Duodenal mucosa (tissue), 2 donors: ENCODE measurements at regions not wholly inside any gene's neighbourhood (a gene's known extent, or its start where the extent isn't known, plus 50 kb on each side); places are given as distances from the start of the nearest gene placed in this dataset.

Experiments
- H3K27ac ChIP-seq: one replicate; pipeline ENCODE4 v1.7.0; 2013; ENCODE audit warnings: low read depth, low read length
- H3K27me3 ChIP-seq, 2 donors: one replicate each; pipeline ENCODE4 v1.7.0; 2013; ENCODE audit warnings: low read length in 2 of 2, control low read depth in 1 of 2; ENCODE audit not compliant: insufficient read depth in 2 of 2, control insufficient read depth in 1 of 2
- H3K36me3 ChIP-seq, 2 donors: one replicate each; pipeline ENCODE4 v1.7.0; 2013; ENCODE audit warnings: low read length in 2 of 2, control low read depth in 1 of 2; ENCODE audit not compliant: insufficient read depth in 2 of 2, control insufficient read depth in 1 of 2
- H3K4me1 ChIP-seq, 2 donors: one replicate each; pipeline ENCODE4 v1.7.0; 2013; ENCODE audit warnings: low read length in 2 of 2, control low read depth in 1 of 2; ENCODE audit not compliant: insufficient read depth in 2 of 2, control insufficient read depth in 1 of 2
- H3K4me3 ChIP-seq, 2 donors: one replicate each; pipeline ENCODE4 v1.7.0; 2013; ENCODE audit warnings: low read length in 2 of 2, low read depth in 1 of 2
- H3K9ac ChIP-seq, 2 donors: one replicate each; pipeline ENCODE4 v1.7.0; 2013; ENCODE audit warnings: low read length in 2 of 2, low read depth in 1 of 2
- H3K9me3 ChIP-seq, 2 donors: one replicate each; pipeline ENCODE4 v1.7.0; 2013; ENCODE audit warnings: low read length in 2 of 2, control low read depth in 1 of 2; ENCODE audit not compliant: control insufficient read depth in 1 of 2

GRCh38 chr11:42329929-42330565 lies 870.6 kb upstream of the LRRC4C start:
- no peak overlapping the region for H3K9ac ChIP-seq
- no peaks in the 10 kb centered on the region for H3K4me1 ChIP-seq
- no peaks in the 10 kb centered on the region for H3K27me3 ChIP-seq
- H3K9me3 ChIP-seq: peaks cover 0 to 6% of the 10 kb centered on the region in 2 donors
- H3K36me3 ChIP-seq: no peaks in the 10 kb centered on the region
- no peak overlapping the region for H3K27ac ChIP-seq
- no peak overlapping the region for H3K4me3 ChIP-seq

DNA sequence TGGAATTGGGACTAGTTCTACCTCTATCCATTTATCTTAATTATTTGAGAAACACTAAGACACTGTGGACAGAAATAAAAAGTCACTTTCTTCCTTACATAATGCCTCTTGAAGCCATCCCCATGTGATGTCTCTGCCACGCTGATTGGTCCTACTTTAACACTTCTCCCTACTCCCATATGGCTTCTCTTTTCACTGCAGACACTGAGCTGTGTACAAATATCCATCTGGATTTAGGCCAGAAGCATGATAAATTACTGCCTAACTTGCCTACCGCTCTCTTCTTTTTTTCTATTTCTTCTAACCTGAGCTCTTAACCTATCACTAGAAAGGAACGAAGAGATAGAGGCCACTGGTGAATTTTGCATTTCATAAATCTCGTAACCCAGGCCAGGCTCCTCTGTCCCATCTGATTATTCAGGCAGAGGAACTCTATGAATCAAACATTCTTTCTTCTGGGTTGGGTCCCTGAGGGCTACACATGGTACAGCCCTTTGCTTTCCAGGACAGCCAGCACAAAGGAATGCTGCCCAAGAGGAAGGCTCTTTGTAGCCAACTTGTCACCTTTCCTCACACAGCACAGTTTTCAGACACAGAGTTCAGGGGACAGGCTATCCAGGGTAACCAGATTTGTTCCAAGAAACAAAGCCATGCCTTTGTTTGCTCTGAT lies 878.5 kb upstream of the LRRC4C start:
- H3K27me3 ChIP-seq: no peaks in the 10 kb centered on the region
- H3K4me1 ChIP-seq: no peaks in the 10 kb centered on the region
- no peaks in the 10 kb centered on the region for H3K36me3 ChIP-seq
- H3K9me3 ChIP-seq: no peaks in the 10 kb centered on the region
- no peak overlapping the region for H3K4me3 ChIP-seq
- H3K27ac ChIP-seq: no peak overlapping the region
- H3K9ac ChIP-seq: no peak overlapping the region

DNA sequence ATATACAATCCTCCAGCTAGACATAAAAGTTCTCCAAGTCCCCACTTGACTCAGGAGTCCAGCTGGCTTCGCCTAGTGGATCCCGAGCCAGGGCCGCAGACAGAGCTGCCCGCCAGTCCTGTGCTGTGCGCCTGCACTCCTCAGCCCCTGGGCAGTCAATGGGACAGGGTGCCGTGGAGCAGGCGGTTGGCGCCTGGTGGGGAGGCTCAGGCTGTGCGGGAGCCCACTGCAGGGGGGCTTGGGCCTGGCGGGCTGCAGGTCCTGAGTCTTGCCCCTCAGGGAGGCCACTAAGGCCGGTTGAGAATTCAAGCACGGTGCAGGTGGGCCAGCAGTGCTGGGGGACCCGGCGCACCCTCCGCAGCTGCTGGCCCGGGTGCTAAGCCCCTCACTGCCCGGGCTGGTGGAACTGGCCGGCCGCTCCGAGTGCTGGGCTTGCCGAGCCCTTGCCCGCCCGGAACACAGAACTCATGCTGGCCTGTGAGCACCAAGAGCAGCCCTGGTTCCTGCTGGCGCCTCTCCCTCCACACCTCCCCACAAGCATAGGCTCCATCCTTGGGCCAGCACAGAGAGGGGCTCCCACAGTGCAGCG lies 884.8 kb upstream of the LRRC4C start:
- Histone ChIP-seq H3K4me3 (no peak overlapping the region), H3K36me3 (no peaks in the 10 kb centered on the region), H3K27ac (no peak overlapping the region), H3K4me1 (no peaks in the 10 kb centered on the region), H3K9me3 (no peaks in the 10 kb centered on the region), H3K9ac (no peak overlapping the region), H3K27me3 (no peaks in the 10 kb centered on the region)

- H3K4me1 ChIP-seq: no peaks in the 10 kb centered on the region
- no peaks in the 10 kb centered on the region for H3K9me3 ChIP-seq
- no peaks in the 10 kb centered on the region for H3K36me3 ChIP-seq
- no peaks in the 10 kb centered on the region for H3K27me3 ChIP-seq
- no peak overlapping the region for H3K4me3 ChIP-seq
- H3K9ac ChIP-seq: no peak overlapping the region
- H3K27ac ChIP-seq: no peak overlapping the region
These were observed 886.5 kb upstream of the LRRC4C start for GRCh38 chr11:42345933-42346332.

DNA sequence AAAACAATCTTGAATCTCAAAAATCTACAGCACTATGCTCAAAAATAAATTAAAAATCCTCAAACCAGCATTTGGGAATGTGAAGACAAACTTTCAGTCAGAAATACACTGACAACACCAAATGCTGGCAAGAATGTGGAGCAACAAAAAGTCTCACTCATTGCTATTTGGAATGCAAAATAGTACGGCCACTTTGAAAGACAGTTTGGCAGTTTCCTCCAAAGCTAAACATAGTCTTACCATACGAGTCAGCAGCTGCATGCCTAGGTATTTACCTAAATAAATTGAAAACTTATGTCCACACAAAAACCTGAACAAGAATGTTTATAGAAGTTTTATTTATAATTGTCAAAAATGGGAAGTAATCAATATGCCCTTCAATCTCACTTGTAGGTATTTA lies 904.2 kb upstream of the LRRC4C start:
- H3K36me3 ChIP-seq: no peaks in the 10 kb centered on the region
- H3K27ac ChIP-seq: no peak overlapping the region
- no peak overlapping the region for H3K9ac ChIP-seq
- H3K27me3 ChIP-seq: no peaks in the 10 kb centered on the region
- H3K4me3 ChIP-seq: no peak overlapping the region
- H3K9me3 ChIP-seq: no peaks in the 10 kb centered on the region
- no peaks in the 10 kb centered on the region for H3K4me1 ChIP-seq

- H3K27ac ChIP-seq: no peak overlapping the region
- H3K27me3 ChIP-seq: no peaks in the 10 kb centered on the region
- no peak overlapping the region for H3K9ac ChIP-seq
- no peak overlapping the region for H3K4me3 ChIP-seq
- no peaks in the 10 kb centered on the region for H3K36me3 ChIP-seq
- no peaks in the 10 kb centered on the region for H3K9me3 ChIP-seq
- H3K4me1 ChIP-seq: peaks cover 0 to 3% of the 10 kb centered on the region in 2 donors
These were observed 921.7 kb upstream of the API5 start for GRCh38 chr11:42390116-42390515.

DNA sequence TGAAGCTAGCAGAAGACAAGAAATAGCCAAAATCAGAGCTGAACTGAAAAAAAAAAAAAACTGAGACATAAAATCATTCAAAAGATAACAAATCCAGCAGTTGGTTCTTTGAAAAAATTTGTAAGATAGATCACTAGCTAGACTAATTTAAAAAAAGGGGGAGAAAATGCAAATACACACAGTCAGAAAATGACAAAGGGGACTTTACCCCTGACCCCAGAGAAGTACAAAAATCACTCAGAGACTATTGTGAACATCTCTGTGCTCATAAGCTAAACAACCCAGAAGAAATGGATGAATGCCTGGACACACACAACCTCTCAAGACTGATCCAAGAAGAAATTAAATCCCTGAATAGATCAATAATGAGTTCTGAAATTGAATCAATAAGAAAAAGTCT lies 914.3 kb upstream of the API5 start:
- no peak overlapping the region for H3K4me3 ChIP-seq
- no peaks in the 10 kb centered on the region for H3K27me3 ChIP-seq

DNA sequence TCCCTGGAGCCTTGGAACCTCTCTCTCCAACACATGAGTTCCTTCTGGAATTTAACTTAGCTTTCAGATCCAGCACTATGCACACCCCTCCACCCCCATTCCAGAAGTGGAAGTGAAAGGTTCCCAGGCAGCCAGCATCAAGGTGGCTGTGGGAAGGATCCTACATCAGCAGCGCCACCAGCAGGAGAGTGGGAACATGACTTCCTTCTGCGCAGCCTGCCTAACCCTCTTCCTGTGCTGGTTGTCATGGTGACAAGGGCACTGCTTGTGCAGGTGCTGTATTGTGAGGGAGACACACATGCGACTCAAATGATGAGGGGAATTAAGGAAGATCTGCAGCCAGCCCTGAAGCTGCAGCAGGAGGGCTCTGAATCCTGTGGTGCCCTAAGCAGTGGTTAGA lies 904.5 kb upstream of the API5 start:
- no peaks in the 10 kb centered on the region for H3K27me3 ChIP-seq
- no peak overlapping the region for H3K9ac ChIP-seq
- no peaks in the 10 kb centered on the region for H3K36me3 ChIP-seq
- peaks cover 0 to 7% of the 10 kb centered on the region in 2 donors for H3K4me1 ChIP-seq
- H3K9me3 ChIP-seq: no peaks in the 10 kb centered on the region
- no peak overlapping the region for H3K27ac ChIP-seq
- no peak overlapping the region for H3K4me3 ChIP-seq

More for the DNA sequence above, 914.3 kb upstream of the API5 start:
- Histone ChIP-seq H3K36me3 (no peaks in the 10 kb centered on the region), H3K4me1 (no peaks in the 10 kb centered on the region), H3K27ac (no peak overlapping the region), H3K9ac (no peak overlapping the region), H3K9me3 (no peaks in the 10 kb centered on the region)

- Histone ChIP-seq H3K36me3 (no peaks in the 10 kb centered on the region), H3K9ac (no peak overlapping the region), H3K27me3 (no peaks in the 10 kb centered on the region), H3K4me1 (peaks cover 0 to 7% of the 10 kb centered on the region in 2 donors), H3K4me3 (no peak overlapping the region), H3K27ac (no peak overlapping the region), H3K9me3 (no peaks in the 10 kb centered on the region)
These were observed 901.4 kb upstream of the API5 start for GRCh38 chr11:42410251-42410955.

- no peaks in the 10 kb centered on the region for H3K27me3 ChIP-seq
- H3K36me3 ChIP-seq: no peaks in the 10 kb centered on the region
- no peaks in the 10 kb centered on the region for H3K9me3 ChIP-seq
- no peak overlapping the region for H3K4me3 ChIP-seq
- no peak overlapping the region for H3K9ac ChIP-seq
- no peaks in the 10 kb centered on the region for H3K4me1 ChIP-seq
- no peak overlapping the region for H3K27ac ChIP-seq
These were observed 899.2 kb upstream of the API5 start for GRCh38 chr11:42412590-42412989.
